K562 (cell line): ENCODE measurements at regions not wholly inside any gene's neighbourhood (a gene's known extent, or its start where the extent isn't known, plus 50 kb on each side); places are given as distances from the start of the nearest gene placed in this dataset.

Experiments
- ATAC-seq: fragments of 200-7000 bp; cut with Tn5 transposase; 3 replicates; pipeline ENCODE4 v1.9.1; 2020; ENCODE audit warnings: moderate library complexity
- BruUV-seq: library from RNA; stranded (reverse); fragments of 400-500 nt; replicated peaks from 2 replicates; lab custom pipeline; 2021; lab: Mats Ljungman, UMichigan
- CTCF ChIA-PET: fragments of 300-600 bp; formaldehyde crosslinking; extraction: SDS; loops from one replicate; lab custom pipeline; 2021; ENCODE audit warnings: low intra/inter-chr PET ratio; lab: Yijun Ruan, JAX
- POLR2A ChIA-PET: fragments of 300-600, 350-650 bp; sonication (Branson Sonifier 250); formaldehyde crosslinking; extraction: SDS; loops from one replicate; lab custom pipeline; 2021; ENCODE audit warnings: antibody characterized with exemption, inconsistent platforms; lab: Yijun Ruan, JAX
- DNase-seq, 4 experiments: peaks; one replicate each; pipeline versions ENCODE4 v3.0.0 to v3.0.0-alpha.2; 2011 to 2018; ENCODE audit warnings: low spot score in 3 of 4, mixed read lengths in 3 of 4; ENCODE audit errors: extremely low read depth in 1 of 4
- FAIRE-seq: peaks from 2 replicates; lab custom pipeline; 2011; peaks lifted over from hg19 to GRCh38; lab: Jason Lieb, UNC
- H2AFZ ChIP-seq: 2 replicates; pipeline ENCODE4 v1.6.0; 2011; ENCODE audit warnings: low read depth, low read length, control low read depth, inconsistent platforms
- H3K27ac ChIP-seq: fragments of 200-600 bp; 3 replicates; pipeline ENCODE4 v1.8.0; 2011; ENCODE audit warnings: low read depth, mild to moderate bottlenecking, control low read depth, inconsistent platforms, low read length, moderate library complexity, mixed read lengths; ENCODE audit errors: extremely low read depth
- H3K27me3 ChIP-seq, 2 experiments: fragments of 300-600 bp in 1 of 2; 2 replicates in 1 of 2; 3 replicates in 1 of 2; pipeline versions ENCODE4 v1.6.0 to v1.8.0; 2011; ENCODE audit warnings: inconsistent platforms in 2 of 2, low read length in 2 of 2, mild to moderate bottlenecking in 1 of 2, mixed read lengths in 1 of 2, moderate library complexity in 1 of 2; ENCODE audit not compliant: control insufficient read depth in 2 of 2, insufficient read depth in 2 of 2
- H3K36me3 ChIP-seq: fragments of 300-600 bp; 3 replicates; pipeline ENCODE4 v1.8.0; 2011; ENCODE audit warnings: mild to moderate bottlenecking, low read length, inconsistent platforms; ENCODE audit not compliant: control insufficient read depth, insufficient read depth
- H3K4me1 ChIP-seq, 2 experiments: fragments of 200-600 bp in 1 of 2; replicated peaks in 1 of 2; 2 replicates in 1 of 2; 3 replicates in 1 of 2; pipeline versions ENCODE4 v1.5.1 to v1.8.0; 2011; ENCODE audit warnings: inconsistent platforms in 2 of 2, low read length in 2 of 2, mild to moderate bottlenecking in 1 of 2, mixed read lengths in 1 of 2, moderate library complexity in 1 of 2; ENCODE audit not compliant: control insufficient read depth in 2 of 2, insufficient read depth in 2 of 2
- H3K4me2 ChIP-seq: 2 replicates; pipeline ENCODE4 v1.6.1; 2011; ENCODE audit warnings: low read length, control low read depth, inconsistent platforms, mixed read lengths; ENCODE audit not compliant: insufficient read depth
- H3K4me3 ChIP-seq: fragments of 200-600 bp; sonication (generic), shearing (Covaris generic); 2 replicates; pipeline ENCODE4 v1.5.1; 2016; ENCODE audit warnings: control low read depth, inconsistent platforms
- H3K79me2 ChIP-seq: fragments of 200-600 bp; 3 replicates; pipeline ENCODE4 v1.8.0; 2011; ENCODE audit warnings: low read length, inconsistent platforms; ENCODE audit not compliant: control insufficient read depth, insufficient read depth
- H3K9ac ChIP-seq, 2 experiments: 2 replicates each; pipeline versions ENCODE4 v1.6.0 to v1.6.1; 2011; ENCODE audit warnings: low read depth in 2 of 2, low read length in 2 of 2, control low read depth in 1 of 2, inconsistent platforms in 1 of 2, mild to moderate bottlenecking in 1 of 2, mixed read lengths in 1 of 2; ENCODE audit not compliant: insufficient read depth in 1 of 2
- H3K9me1 ChIP-seq: one replicate; pipeline ENCODE4 v1.6.0; 2011; ENCODE audit warnings: inconsistent platforms, mild to moderate bottlenecking, low read length, moderate library complexity; ENCODE audit not compliant: control insufficient read depth, insufficient read depth
- H3K9me3 ChIP-seq: replicated peaks from 2 replicates; pipeline ENCODE4 v1.5.1; 2011; ENCODE audit warnings: low read depth, low read length, inconsistent platforms; ENCODE audit not compliant: control insufficient read depth, insufficient read depth
- H4K20me1 ChIP-seq: replicated peaks from 2 replicates; pipeline ENCODE4 v1.6.1; 2011; ENCODE audit warnings: low read length, inconsistent platforms, mixed read lengths; ENCODE audit not compliant: control insufficient read depth, insufficient read depth
- CBFA2T2 ChIP-seq: fragments of 450-650 bp; conservative IDR thresholded peaks from 2 replicates; pipeline ENCODE4 v1.6.1; 2017; ENCODE audit warnings: mild to moderate bottlenecking
- ETV6 ChIP-seq, 3 experiments: fragments of 150-350 bp in 1 of 3; sonication (generic) in 1 of 3; formaldehyde crosslinking in 1 of 3; IDR thresholded peaks; 2 replicates each; pipeline versions ENCODE4 v1.6.1 to v1.8.0; 2014 to 2022; ENCODE audit warnings: borderline replicate concordance in 2 of 3, low read depth in 2 of 3, antibody characterized with exemption in 1 of 3, low read length in 1 of 3, mild to moderate bottlenecking in 1 of 3, missing genetic modification reagents in 1 of 3
- MEF2A ChIP-seq: IDR thresholded peaks from 2 replicates; pipeline ENCODE4 v1.6.1; 2011; ENCODE audit warnings: low read depth, mild to moderate bottlenecking, low read length, moderate library complexity; ENCODE audit not compliant: control insufficient read depth
- PCBP1 ChIP-seq: fragments of 200-400 bp; formaldehyde crosslinking; IDR thresholded peaks from 2 replicates; pipeline ENCODE4 v1.6.1; 2018; ENCODE audit warnings: mild to moderate bottlenecking, low read depth, low read length; ENCODE audit not compliant: poor library complexity, severe bottlenecking
- RBM22 ChIP-seq: fragments of 200-400 bp; formaldehyde crosslinking; IDR thresholded peaks from 2 replicates; pipeline ENCODE4 v1.6.1; 2018; ENCODE audit warnings: low read length, low read depth; ENCODE audit not compliant: poor library complexity, severe bottlenecking
- SNIP1 ChIP-seq: fragments of 450-650 bp; IDR thresholded peaks from 2 replicates; pipeline ENCODE4 v1.7.1; 2017; ENCODE audit warnings: low read depth, mild to moderate bottlenecking
- SRF ChIP-seq, 2 experiments: fragments of 250-450, 450-650 bp in 1 of 2; sonication (Bioruptor Pico) in 1 of 2; sonication (generic) in 1 of 2; formaldehyde crosslinking; IDR thresholded peaks; 2 replicates each; pipeline versions ENCODE4 v1.5.0 to v1.5.1; 2020 to 2022; ENCODE audit warnings: mild to moderate bottlenecking in 1 of 2, missing genetic modification reagents in 1 of 2
- SRSF7 ChIP-seq: fragments of 200-400 bp; formaldehyde crosslinking; optimal IDR thresholded peaks from 2 replicates; pipeline ENCODE3; 2017; ENCODE audit warnings: mild to moderate bottlenecking, low read depth, low read length
- ZNF140 ChIP-seq: fragments of 250-450 bp; sonication (Bioruptor Pico); IDR thresholded peaks from 2 replicates; pipeline ENCODE4 v1.8.0; 2021; ENCODE audit warnings: moderate library complexity, mild to moderate bottlenecking, inconsistent platforms
- ZNF23 ChIP-seq: fragments of 250-450 bp; sonication (Bioruptor Pico); IDR thresholded peaks from 2 replicates; pipeline ENCODE4 v1.4.0; 2020; ENCODE audit warnings: mild to moderate bottlenecking
- ZNF282 ChIP-seq: sonication (generic); formaldehyde crosslinking; IDR thresholded peaks from 2 replicates; pipeline ENCODE4 v1.8.1; 2023; ENCODE audit warnings: missing genetic modification reagents
- ZNF3 ChIP-seq: fragments of 250-450 bp; sonication (Bioruptor Pico); IDR thresholded peaks from 2 replicates; pipeline ENCODE4 v1.5.0; 2021; ENCODE audit warnings: mild to moderate bottlenecking, moderate library complexity
- ZNF766 ChIP-seq: fragments of 200-800 bp; sonication (Bioruptor generic); conservative IDR thresholded peaks from 2 replicates; pipeline ENCODE4 v1.6.1; 2016; ENCODE audit warnings: missing genetic modification characterization, missing compliant biosample characterization
- WGBS: fragments of 100-300 bp; shearing (Covaris generic); methylation state at CpG from one replicate; pipeline ENCODE4 v1.1.6; 2016; ENCODE audit warnings: low coverage, mixed read lengths; ENCODE audit not compliant: insufficient coverage; ENCODE audit errors: missing lambda C conversion rate; 5-methylcytosine and 5-hydroxymethylcytosine counted together
- in situ Hi-C: fragments of 300-500 bp; cut with MboI; formaldehyde crosslinking; loops from 4 replicates; pipeline ENCODE4 v1.15.0; 2018; ENCODE audit warnings: inconsistent platforms, mixed read lengths
- intact Hi-C: fragments of 100-400 bp; cut with micrococcal nuclease; formaldehyde crosslinking; loops from 2 replicates; pipeline ENCODE4 v1.14.2; 2022
- TF ChIP-seq, protein P1 (sequence below): IDR thresholded peaks from 2 replicates; pipeline ENCODE4 v1.6.1; 2014; ENCODE audit warnings: antibody characterized with exemption
- TF ChIP-seq, protein P2 (sequence below): fragments of 450-650 bp; formaldehyde crosslinking; IDR thresholded peaks from 2 replicates; pipeline ENCODE4 v1.4.0; 2022; ENCODE audit warnings: missing genetic modification characterization
- TF ChIP-seq, protein P3 (sequence below): fragments of 250-450 bp; sonication (Bioruptor Pico); IDR thresholded peaks from 2 replicates; pipeline ENCODE4 v1.4.0; 2020

DNA sequence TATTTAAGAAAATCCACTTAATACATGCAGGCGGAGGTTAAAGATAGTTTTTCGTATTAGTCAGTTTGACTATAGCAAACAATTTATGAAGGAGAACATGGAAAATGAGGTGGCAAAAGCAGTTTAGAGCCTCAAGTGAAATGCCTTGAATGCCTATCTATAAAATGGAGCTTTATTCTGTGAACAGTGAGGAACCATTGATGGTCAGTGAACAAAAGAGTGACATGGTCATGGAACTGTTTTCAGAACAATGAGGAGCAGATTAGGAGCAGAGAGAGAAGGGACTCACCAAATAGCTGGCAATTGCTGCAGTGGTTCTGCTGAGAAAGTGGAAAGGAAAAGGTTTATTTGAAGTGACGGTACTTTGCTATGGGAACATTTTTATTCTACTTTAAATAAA is 299.8 kb downstream of the DUSP10 start:
- no peaks in the 10 kb centered on the region for H3K27me3 ChIP-seq
- BruUV-seq, result no TSS peak
- H3K9ac ChIP-seq, result no peak overlapping the region
- no peak for DNase-seq
- 3% methylated on average over 3 of the region's 3 CpGs for WGBS
- H3K36me3 ChIP-seq, result no peaks in the 10 kb centered on the region
- POLR2A ChIA-PET, result no interaction called here
- H2AFZ ChIP-seq, result no peak overlapping the region
- H3K4me3 ChIP-seq, result no peak overlapping the region
- no peak for ATAC-seq
- no peaks in the 10 kb centered on the region for H3K9me3 ChIP-seq
- no peaks in the 10 kb centered on the region for H3K79me2 ChIP-seq
- no peak for FAIRE-seq
- no peak overlapping the region for H3K27ac ChIP-seq
- H3K4me1 ChIP-seq, result no peaks in the 10 kb centered on the region
- intact Hi-C loops (no loop called here), in situ Hi-C loops (no loop called here)
- H4K20me1 ChIP-seq, result no peaks in the 10 kb centered on the region
- H3K9me1 ChIP-seq, result no peaks in the 10 kb centered on the region
- CTCF ChIA-PET, result no interaction called here
- H3K4me2 ChIP-seq, result no peak overlapping the region
- no peak for TF ChIP-seq ZNF3 (CRISPR knock-in tag)
- TF ChIP-seq, protein P1, sequence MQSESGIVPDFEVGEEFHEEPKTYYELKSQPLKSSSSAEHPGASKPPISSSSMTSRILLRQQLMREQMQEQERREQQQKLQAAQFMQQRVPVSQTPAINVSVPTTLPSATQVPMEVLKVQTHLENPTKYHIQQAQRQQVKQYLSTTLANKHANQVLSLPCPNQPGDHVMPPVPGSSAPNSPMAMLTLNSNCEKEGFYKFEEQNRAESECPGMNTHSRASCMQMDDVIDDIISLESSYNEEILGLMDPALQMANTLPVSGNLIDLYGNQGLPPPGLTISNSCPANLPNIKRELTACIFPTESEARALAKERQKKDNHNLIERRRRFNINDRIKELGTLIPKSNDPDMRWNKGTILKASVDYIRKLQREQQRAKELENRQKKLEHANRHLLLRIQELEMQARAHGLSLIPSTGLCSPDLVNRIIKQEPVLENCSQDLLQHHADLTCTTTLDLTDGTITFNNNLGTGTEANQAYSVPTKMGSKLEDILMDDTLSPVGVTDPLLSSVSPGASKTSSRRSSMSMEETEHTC, result no peak
- TF ChIP-seq ZNF140 (CRISPR knock-in tag), result no peak
- TF ChIP-seq CBFA2T2, result no peak
- TF ChIP-seq ZNF23 (CRISPR knock-in tag), result no peak
- no peak for TF ChIP-seq ZNF766 (CRISPR knock-in tag)
- TF ChIP-seq ETV6 (IDR thresholded peaks at IDR 0.05; ENCODE audit: borderline replicate concordance in 1 of 2, low read depth in 2 of 2, low read length in 1 of 2), result no peak
- TF ChIP-seq ETV6 (CRISPR knock-in tag; IDR thresholded peaks at IDR 0.05; ENCODE audit: borderline replicate concordance), result no peak
- no peak for TF ChIP-seq SRF (CRISPR knock-in tag; IDR thresholded peaks at IDR 0.05)
- TF ChIP-seq, protein P2, sequence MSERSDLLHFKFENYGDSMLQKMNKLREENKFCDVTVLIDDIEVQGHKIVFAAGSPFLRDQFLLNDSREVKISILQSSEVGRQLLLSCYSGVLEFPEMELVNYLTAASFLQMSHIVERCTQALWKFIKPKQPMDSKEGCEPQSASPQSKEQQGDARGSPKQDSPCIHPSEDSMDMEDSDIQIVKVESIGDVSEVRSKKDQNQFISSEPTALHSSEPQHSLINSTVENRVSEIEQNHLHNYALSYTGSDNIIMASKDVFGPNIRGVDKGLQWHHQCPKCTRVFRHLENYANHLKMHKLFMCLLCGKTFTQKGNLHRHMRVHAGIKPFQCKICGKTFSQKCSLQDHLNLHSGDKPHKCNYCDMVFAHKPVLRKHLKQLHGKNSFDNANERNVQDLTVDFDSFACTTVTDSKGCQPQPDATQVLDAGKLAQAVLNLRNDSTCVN (CRISPR knock-in tag), result no peak
- TF ChIP-seq MEF2A, result no peak
- TF ChIP-seq ZNF282 (CRISPR knock-in tag), result no peak
- TF ChIP-seq PCBP1, result no peak
- no peak for TF ChIP-seq SRSF7
- TF ChIP-seq RBM22, result no peak
- TF ChIP-seq SNIP1, result no peak
- TF ChIP-seq, protein P3, sequence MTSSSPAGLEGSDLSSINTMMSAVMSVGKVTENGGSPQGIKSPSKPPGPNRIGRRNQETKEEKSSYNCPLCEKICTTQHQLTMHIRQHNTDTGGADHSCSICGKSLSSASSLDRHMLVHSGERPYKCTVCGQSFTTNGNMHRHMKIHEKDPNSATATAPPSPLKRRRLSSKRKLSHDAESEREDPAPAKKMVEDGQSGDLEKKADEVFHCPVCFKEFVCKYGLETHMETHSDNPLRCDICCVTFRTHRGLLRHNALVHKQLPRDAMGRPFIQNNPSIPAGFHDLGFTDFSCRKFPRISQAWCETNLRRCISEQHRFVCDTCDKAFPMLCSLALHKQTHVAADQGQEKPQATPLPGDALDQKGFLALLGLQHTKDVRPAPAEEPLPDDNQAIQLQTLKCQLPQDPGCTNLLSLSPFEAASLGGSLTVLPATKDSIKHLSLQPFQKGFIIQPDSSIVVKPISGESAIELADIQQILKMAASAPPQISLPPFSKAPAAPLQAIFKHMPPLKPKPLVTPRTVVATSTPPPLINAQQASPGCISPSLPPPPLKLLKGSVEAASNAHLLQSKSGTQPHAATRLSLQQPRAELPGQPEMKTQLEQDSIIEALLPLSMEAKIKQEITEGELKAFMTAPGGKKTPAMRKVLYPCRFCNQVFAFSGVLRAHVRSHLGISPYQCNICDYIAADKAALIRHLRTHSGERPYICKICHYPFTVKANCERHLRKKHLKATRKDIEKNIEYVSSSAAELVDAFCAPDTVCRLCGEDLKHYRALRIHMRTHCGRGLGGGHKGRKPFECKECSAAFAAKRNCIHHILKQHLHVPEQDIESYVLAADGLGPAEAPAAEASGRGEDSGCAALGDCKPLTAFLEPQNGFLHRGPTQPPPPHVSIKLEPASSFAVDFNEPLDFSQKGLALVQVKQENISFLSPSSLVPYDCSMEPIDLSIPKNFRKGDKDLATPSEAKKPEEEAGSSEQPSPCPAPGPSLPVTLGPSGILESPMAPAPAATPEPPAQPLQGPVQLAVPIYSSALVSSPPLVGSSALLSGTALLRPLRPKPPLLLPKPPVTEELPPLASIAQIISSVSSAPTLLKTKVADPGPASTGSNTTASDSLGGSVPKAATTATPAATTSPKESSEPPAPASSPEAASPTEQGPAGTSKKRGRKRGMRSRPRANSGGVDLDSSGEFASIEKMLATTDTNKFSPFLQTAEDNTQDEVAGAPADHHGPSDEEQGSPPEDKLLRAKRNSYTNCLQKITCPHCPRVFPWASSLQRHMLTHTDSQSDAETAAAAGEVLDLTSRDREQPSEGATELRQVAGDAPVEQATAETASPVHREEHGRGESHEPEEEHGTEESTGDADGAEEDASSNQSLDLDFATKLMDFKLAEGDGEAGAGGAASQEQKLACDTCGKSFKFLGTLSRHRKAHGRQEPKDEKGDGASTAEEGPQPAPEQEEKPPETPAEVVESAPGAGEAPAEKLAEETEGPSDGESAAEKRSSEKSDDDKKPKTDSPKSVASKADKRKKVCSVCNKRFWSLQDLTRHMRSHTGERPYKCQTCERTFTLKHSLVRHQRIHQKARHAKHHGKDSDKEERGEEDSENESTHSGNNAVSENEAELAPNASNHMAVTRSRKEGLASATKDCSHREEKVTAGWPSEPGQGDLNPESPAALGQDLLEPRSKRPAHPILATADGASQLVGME (CRISPR knock-in tag), result no peak
